HG02885 (cell line): ENCODE measurements at regions not wholly inside any gene's neighbourhood (a gene's known extent, or its start where the extent isn't known, plus 50 kb on each side); places are given as distances from the start of the nearest gene placed in this dataset.
"Not testable (repeated sequence)": the region's sequence is repeated elsewhere in the genome, so short reads cannot be mapped to it uniquely, and the experiment has no call there.

ENCODE experiments used
- ATAC-seq: cut with Tn5 transposase; IDR thresholded peaks from one replicate; pipeline ENCODE4 v1.9.1; 2021; ENCODE audit warnings: mild to moderate bottlenecking; ENCODE audit not compliant: unreplicated experiment, poor library complexity

DNA sequence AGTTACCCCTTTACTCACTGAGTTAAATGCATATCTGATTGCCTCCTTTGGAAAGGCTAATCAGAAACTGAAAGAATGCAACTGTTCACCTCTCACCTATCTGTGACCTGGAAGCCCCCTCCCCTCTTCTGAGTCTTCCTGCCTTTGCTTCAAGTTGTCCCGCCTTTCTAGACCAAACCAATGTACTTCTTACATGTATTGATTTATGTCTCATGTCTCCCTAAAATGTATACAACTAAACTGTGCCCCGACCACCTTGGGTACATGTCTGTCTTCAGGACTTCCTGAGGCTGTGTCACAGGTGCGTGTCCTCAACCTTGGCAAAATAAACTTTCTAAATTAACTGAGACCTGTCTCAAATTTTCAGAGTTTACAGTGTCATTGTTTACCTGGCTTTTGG, 1167.2 kb downstream of the TAF11L14 start:
- ATAC-seq: not testable (repeated sequence)

DNA sequence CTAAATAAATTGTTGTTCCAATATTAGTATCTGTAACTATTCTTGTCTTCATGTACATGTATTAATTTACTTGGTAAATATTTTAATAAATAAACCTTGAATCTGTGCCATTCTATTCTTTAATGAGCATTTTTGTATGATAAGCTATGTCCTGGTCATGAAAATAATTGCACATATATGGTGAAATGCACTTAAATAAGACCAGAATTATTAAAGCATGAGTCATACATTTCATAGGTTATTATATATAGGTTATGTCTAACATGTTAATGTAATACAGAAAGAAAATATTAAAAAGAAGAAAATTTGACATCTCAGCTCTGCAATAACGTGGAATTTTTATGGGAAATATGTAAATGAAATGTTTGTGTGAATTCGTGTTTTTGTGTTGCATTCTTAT, 1168.1 kb downstream of the TAF11L14 start:
- ATAC-seq: no peak

DNA sequence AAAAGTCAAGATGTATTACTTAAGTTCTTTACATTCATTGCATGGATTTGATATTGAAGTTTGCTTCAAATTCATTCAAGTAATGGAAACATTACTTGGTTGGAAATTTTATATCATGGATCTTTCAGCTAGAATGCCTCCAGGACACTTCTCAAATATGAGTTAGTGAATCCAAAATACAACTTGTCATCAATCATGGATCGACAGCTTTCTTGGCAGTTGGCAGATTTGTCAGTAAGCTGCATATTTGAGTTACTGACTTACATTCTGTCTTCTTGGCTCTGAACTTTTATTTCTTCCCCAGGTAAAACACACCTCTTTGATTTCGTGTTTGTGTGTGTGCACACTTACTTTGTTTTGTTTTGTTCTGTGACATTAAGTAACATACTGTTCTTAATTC, 1171.1 kb downstream of the TAF11L14 start:
- ATAC-seq: no peak

DNA sequence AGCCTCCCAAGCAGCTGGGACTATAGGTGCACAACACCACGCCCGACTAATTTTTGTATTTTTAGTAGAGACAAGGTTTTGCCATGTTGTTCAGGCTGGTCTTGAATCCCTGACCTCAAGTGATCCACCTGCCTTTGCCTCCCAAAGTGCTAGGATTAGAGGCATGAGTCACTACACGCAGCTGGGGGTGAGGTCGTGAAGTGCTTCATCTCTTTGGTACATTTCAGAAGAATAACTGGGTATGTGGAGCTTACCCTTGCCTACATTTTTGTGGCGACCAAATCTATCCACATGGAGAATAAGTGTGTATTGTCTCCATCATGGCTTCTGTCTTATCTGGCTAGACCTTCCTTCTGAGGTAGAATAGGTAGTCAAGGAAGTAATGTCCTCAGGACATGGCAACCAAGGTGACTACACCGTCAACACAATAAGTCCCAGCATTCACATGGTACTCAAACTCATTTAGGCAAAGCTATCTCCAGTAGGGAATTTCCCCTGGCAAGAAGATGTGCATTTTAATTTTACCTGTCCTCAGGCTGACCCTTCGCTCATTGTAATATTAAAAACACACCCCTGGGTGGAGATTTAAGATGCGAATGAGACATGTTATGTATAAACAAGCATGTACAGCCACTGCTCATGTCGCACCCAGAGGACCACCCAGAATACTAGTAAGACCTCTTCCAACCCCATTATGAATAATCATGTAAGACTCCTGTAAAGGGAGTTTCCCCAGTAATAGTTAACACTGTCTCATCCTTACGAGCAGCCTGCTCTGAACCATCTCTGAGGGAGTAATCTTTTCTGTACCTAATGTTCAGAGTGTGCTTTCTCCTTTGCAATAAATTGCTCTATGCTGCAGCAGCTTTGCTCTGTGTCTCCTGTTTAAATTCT, 1173.2 kb downstream of the TAF11L14 start:
- no peak for ATAC-seq

DNA sequence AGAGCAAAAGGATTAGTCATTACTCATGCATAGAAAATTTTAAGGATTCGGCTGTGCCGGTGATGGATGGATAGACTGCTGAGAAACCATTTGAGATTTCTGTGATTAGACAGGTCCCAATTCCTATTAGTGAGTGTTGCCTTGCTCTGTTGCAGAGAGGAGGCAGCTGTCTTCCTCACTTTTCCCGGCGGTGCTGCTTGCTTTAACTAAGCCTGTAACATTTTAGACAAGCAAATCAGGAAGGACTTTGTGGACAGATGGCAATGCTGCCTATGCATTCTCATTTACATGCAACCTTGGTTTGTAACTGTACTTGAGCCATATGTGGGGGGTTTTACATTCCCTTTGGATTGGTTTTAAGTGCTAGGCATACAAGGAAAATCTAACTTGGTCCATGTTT, 1176.3 kb downstream of the CDH18 start:
- no peak for ATAC-seq

DNA sequence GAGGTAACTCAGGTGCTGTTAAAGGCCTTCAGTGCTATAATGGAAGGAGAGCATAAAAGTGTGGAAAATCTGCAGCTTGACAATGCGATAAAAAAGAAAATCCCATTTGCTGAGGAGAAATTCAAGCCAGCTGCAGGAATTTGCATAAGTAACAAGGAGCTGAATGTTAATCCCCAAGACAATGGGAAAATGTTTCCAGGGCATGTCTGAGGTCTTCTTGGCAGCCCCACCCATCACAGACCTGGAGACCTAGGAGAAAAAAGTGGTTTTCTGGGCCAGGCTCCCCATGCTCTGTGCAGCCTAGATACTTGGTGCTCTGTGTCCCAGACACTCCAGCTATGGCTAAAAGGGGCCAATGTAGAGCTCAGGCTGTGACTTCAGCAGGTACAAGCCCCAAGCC, 1159.6 kb downstream of the CDH18 start:
- no peak for ATAC-seq

DNA sequence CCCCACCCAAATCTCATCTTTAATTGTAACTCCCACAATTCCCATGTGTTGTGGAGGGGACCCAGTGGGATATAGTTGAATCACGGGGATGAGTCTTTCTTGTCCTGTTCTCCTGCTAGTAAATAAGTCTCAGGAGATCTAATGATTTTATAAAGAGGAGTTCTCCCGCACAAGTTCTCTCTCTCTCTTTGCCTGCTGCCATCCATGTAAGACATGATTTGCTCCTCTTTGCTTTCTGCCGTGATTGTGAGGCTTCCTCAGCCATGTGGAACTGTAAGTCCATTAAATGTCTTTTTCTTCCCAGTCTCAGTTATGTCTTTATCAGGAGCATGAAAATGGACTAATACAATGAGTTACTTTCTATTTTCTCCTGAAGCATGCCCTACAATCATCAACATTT, 1158.5 kb downstream of the CDH18 start:
- no peak for ATAC-seq

DNA sequence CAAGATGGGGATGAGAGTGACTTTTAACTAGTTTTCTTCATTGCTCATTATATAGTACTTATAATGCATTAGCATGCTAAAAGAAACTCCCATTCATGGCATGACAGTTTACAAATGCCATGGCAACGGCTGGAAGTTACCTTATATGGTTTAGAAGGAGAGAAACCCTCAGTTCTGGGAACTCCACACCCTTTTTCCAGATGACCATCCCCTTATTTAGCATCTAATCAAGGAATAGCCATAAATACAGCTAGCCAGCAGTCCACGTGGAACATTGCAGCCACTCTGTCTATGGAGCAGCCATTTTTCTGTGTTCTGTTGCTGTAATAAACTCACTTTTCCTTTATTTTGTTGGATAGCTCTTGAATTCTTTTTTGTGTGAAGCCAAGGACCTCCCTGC, 1137.8 kb downstream of the CDH18 start:
- ATAC-seq: no peak

DNA sequence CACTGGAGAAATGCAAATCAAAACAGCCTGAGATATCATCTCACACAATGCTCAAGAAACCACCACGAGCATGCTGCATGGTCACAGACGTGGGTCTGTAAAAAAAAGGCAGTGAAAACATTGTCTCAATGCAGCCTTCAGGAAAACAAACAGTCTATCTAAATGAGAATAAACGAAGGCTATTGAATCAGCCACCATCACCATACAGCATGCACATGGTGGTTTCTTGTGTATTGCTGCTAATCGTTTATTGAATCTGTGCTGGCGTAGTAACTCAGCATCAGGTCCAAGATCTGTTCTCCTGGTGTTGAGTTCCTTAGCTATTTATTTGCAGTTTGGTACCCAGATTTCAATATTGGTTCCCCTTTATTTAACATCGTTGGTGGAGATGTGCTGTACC, 1115.0 kb downstream of the CDH18 start:
- no peak for ATAC-seq

DNA sequence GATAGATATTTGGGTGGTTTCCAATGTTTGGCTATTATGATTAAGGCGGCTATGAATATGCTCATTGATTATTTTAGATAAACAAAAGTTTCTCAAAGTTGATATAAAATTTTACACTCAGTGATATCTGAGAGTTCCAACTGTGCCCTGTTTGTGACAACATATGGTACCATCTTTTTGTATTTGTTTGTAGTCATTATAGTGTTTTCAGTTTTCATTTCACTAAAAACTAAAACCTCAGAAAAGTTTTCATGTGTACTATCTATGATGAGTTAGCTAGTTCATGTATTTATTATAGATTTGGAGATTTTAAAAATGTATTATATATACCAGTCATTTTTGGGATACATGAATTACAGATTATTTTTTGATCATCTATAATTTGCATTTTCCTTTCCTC, 1111.4 kb downstream of the CDH18 start:
- ATAC-seq: no peak

DNA sequence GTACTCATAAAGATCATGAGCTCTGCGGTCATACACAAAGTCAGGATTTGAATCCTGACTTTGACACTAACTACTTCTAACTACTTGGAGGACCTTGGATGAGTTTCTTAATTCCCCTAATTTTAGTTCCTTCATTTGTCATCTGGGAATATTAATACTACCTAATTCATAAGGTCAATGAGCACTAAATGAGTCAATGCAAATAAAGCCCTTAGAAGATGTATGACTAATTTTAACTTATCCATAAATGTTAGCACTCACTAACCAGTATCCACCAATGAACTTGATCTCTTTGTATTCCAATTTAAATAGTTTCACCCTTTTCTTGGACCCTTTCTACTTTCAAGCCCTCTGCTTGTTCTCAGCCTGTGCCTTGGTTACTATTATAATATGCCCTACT, 1106.4 kb downstream of the CDH18 start:
- ATAC-seq: no peak

DNA sequence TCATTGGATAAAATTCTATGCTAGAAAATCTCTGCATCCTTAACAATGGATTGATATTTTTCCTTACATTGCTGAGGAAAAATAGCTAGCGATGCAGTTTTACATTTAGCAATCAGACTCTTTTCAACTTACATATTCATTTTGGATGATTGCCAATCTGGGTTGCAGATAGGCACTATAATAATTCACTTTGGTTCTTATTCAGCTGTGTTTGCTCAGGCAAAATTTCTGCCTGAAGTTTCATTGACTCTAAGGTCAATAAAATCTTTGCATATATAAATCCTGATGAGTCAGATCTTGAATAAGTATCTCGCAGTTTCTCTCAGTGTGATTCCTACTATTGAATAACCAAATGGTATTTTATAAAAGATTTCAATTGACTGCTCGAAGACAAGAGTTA, 1105.8 kb downstream of the CDH18 start:
- no peak for ATAC-seq

DNA sequence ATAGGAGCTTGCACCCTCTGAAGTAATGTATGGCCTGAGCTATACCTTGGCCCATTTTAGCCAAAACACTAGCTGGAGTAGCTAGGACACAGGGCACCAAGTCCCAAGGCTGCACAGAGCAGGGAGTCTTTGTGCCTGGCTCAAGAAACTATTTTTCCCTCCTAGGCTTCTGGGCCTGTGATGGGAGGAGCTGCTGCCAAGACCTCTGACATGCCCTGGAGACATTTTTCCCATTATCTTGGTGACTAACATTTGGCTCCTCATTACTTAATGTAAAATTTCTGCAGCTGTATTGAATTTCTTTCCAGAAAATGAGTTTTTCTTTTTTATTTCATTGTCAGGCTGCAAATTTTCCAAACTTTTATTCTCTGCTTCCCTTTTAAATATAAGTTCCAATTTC, 1099.2 kb downstream of the CDH18 start:
- no peak for ATAC-seq

DNA sequence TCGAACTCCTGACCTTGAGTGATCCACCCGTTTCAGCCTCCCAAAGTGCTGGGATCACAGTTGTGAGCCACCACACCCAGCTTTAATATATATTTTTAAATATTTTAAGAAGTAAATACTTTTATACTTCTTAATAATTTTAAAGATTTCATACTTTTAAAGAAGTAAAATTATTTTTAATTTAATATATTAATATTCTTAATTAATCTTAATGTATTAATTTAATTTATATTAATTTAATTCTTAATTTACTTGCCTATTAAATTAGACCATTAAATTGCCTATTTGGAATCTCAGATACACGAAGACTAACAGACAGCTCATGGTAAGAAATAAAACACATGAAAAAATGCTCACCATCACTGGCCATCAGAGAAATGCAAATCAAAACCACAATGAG, 1087.4 kb downstream of the CDH18 start:
- no peak for ATAC-seq

DNA sequence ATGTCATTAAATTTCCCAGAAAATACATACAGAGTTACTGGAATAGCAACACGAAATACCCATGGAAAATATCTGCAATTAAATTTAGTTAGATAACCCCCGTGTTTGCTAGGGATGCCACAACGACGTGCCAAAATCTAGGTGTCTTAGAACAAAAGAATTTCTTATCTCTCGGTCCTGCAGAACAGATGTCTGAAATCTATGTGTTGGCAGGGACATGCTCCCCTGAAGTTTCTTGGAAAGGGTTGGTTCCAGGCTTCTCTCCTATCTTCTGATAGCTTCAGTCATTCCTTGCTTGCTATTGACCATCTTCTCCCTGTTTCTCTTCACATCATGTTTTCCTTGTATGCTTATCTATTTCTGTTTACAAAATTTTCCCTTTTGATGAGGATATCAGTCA, 1067.0 kb downstream of the CDH18 start:
- ATAC-seq: no peak

DNA sequence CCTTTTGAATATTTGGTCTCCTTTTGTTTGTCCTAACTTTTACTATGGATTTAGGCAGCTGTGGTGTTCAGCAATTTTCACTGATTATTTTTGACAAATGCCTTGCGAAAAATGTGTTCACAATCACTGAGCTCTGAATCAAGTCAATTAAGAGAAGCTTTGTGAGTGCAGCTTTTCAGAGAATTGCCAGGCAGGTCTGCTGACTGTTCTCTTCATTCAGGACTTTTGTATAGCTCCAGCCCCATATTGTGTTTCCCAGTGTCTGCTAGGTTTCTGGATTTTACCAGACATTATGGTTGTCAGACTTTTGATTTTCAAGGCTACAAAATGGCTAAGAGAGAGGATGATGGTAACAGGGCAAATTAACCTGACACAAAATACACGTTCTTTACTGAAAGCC, 1055.9 kb downstream of the CDH18 start:
- ATAC-seq: no peak

DNA sequence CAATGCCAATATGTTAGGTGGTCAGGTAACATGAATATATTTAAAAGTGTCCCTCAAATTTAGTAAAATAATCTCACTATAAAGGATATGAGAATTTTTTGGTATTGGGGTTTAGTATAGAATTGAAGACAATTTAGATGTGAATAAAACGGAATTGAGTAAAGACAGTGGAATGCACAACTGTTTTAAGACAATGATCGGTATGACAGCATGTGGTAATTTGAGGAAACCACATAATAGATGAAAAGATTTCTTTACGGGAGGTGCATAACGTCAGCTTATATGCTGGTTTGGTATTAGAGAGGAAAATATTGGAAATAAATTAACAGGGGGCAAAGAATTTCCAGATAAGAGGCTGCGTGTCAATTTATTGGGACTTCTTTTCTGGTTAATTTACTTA, 1043.2 kb downstream of the CDH18 start:
- no peak for ATAC-seq

DNA sequence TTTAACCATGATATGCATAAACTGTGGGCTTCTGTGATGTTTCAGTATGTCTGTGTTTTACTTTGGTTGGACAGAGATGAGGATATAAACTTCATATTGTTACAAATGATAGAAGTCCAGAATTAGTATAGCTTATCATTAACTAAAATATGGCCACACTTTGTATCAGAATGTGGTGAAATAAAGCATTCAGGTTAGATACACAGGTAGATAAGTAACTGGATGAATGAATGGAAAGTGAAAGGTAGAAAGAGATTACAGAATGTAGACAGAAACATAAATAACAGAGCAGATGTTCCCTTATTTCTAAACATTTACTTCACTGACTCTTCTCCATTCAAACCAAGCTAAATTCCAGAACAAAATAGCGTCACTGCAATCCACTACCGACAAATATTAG, 1033.8 kb downstream of the CDH18 start:
- ATAC-seq: no peak

DNA sequence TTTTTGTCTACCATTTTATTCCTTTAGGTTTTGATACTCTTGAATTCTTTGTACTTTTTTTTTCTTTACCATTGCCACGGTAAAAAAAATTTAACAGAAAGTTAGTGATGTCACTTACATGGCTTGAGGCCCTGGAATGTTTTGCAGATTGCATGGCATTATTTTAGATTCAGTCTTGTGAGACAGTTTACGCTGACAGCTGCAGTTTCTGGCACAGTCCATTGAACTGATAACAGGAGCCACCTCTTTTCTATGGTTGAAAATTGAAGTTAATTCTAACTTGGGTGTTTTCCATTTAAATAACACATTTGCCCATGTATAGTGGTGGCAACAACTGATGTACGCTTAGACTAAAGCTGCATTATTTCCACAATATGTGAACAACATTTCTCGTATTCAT, 1028.5 kb downstream of the CDH18 start:
- no peak for ATAC-seq

DNA sequence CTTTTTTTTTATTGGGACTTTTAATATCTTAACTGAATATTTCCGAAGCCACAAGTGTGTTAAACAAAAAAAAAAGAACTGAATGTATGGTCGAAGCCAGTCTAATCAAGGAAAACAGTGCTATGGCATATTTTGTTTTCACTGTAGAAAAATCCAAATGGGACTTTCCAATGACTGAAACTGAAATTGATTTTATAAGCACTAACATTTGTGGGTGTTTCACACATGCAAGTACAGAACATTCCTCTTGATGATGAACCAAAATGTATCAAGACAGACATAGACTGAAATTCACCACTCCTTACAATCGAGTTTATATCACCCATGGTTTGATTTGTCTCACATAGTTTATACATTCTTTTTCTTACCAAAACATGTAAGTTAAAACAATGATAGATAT, 1026.8 kb downstream of the CDH18 start:
- ATAC-seq: no peak

DNA sequence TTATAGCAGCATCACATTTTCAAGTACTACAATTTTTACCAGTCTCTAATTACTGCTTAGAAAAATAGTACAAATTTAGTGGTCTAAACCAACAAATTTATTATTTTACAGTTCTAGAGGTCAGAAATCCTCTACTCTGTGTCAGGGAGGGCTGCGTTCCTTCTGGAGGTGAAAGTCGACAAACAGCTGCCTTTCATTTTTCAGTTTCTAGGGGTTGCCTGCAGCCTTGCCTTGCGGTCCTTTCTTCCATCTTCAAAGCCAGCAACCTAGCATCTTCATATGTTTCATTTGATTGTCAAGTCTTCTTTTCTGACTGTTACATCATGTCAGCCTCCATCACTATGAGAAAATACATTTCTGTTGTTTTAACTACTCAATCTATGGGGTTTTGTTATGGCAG, 1022.1 kb downstream of the CDH18 start:
- ATAC-seq: no peak

DNA sequence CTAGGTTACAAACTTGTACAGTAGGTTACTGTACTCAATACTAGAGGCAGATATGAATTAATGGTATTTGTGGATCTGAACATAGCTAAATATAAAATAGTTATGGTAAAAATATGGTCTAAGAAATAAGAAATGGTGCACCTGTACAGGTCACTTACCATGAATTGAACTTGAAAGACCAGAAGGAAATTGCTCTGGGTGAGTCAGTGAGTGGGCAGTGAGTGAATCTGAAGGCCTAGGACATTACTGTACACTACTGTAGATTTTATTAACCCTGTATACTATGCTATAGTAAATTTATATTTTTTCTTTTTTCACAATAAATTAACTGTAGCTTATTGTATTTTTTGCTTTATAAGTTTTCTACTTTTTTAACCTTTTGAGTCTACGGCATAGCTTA, 1020.4 kb downstream of the CDH18 start:
- ATAC-seq: no peak

DNA sequence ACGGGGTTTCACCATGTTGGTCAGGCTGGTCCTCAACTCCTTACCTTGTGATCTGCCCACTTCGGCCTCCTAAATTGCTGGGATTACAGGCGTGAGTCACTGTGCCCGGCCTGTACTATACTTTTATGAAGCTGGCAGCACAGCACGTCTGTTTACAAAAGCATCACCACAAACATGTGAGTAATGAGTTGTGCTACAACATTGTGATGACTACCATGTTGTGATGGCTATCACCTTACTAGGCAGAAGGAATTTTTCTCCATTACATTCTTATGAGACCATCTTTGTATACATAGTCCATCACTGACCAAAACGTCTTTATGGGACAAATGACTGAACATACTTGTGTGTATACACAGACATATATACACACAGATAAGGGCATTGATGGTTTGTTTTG, 1019.0 kb downstream of the CDH18 start:
- no peak for ATAC-seq
